ENCODE measurements at regions not wholly inside any gene's neighbourhood (a gene's known extent, or its start where the extent isn't known, plus 50 kb on each side); places are given as distances from the start of the nearest gene placed in this dataset.

- no peak for DNase-seq
Observed at GRCh38 chr11:127242676-127243075, 242.1 kb upstream of the KIRREL3 start.

DNA sequence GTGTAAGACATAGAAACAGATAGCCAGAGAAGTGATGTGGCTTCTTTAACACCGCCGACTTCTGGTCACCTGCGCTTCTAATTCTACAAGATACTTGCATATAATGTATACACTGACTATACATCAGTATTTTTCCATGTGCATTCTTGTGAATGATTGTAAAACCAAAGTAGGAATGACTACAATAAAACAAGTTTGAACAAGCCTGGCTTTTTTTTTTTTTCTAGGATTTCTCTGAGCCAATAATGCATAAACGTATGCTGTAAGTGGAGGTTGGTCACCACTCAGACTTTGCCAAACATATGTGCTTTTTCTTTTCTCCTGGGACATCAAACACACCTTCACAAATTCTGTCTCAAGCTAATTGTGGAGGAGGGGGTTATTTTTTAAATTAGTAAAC is 237.8 kb upstream of the KIRREL3 start:
- no peak for DNase-seq

GRCh38 chr11:127236776-127237175 is 236.2 kb upstream of the KIRREL3 start:
- no peak for DNase-seq

DNA sequence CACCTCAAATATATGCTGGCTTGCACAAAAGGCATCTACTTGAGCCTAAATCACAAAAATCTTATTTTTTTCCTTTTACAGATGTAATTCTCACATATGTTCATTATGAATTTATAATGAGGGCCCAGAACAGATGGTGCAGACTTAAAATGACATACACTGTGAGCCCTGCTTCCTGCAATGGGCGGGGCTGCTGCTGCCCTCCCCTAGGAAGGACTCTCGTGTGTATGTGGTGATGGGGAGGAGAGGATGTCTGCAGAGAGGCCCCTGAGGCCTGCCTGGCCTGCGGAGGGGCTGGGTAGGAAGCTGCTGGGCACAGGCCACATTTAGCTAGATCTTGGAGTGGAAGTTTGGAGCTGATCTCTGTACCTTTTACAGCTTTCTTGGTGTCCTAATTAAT is 233.4 kb upstream of the KIRREL3 start:
- no peak for DNase-seq

DNA sequence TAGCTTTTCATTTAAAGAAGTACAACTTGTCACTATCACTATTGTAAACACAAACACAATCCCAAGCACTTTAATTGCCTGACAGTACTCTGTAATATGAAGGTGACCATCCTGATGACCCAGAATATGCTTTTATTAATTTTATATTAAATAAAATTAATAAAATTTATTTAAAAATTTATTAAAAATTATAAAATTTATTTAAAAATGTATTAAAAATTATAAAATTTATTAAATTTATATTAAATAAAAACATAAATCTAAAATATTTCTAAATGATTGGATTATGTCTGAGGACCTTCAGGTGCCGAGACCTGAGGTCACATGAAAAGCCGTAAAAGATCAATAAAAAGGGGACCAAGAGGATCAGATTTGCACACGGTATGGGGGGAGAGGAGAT is 229.8 kb upstream of the KIRREL3 start:
- no peak for DNase-seq

DNA sequence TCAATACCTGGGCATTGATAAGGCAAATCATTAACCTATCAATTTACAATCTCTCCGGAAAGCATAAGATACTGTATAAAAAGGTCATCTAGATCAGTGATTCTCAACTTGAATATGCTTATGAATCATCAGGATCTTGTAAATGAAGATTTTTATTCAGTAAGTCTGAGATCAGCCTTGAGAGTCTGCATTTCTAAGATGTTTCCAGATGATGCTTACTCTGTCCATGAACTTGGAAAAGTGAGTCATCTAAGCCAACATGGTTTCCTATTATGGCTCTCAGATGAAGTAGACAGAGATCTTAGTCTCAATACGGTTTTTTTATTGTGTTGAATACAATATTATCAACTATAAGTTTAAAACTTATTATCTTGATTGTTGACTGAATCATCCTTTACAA is 226.4 kb upstream of the KIRREL3 start:
- no peak for DNase-seq

DNA sequence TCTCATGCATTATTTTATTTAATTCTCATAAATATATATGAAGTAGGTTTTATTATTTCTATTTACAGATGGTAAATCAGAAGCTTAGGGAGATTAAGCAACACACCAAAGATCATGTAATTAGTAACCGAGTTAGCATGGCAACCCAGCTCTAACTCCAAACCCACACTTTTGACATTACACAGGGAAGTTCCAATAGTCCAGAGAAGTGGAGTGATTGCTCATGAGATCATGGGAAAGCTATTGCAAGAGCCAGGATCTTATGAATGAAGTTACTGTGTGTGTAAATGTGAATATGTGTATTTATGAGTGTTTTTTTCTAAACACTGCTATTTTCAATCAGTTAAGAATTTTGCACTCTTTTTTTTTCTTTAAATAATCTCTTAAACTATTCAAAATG is 225.8 kb upstream of the KIRREL3 start:
- DNase-seq = no peak

GRCh38 chr11:127225619-127226018 is 225.0 kb upstream of the KIRREL3 start:
- DNase-seq = no peak

- no peak for DNase-seq
Observed at GRCh38 chr11:127224276-127224675, 223.7 kb upstream of the KIRREL3 start.

- no peak for DNase-seq
Observed at GRCh38 chr11:127223633-127224032, 223.1 kb upstream of the KIRREL3 start.

GRCh38 chr11:127223026-127223425 is 222.5 kb upstream of the KIRREL3 start:
- DNase-seq = no peak

DNA sequence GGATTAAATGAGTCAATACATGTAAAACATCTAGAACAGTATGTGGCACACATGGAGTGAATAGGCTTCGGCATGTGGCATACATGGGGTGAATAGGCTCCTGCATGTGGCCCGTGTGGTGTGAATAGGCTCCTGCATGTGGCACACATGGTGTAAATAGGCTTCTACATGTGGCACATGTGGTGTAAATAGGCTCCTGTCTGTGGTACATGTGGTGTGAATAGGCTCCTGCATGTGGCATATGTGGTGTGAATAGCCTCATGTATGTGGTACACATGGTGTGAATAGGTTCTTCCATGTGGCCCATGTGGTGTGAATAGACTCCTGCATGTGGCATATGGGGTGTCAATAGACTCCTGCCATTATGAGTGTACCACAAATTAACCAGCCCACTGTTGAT is 219.1 kb upstream of the KIRREL3 start:
- DNase-seq = no peak

GRCh38 chr11:127218275-127218608 is 217.7 kb upstream of the KIRREL3 start:
- no peak for DNase-seq

GRCh38 chr11:127217452-127218274 is 217.1 kb upstream of the KIRREL3 start:
- DNase-seq = no peak

DNA sequence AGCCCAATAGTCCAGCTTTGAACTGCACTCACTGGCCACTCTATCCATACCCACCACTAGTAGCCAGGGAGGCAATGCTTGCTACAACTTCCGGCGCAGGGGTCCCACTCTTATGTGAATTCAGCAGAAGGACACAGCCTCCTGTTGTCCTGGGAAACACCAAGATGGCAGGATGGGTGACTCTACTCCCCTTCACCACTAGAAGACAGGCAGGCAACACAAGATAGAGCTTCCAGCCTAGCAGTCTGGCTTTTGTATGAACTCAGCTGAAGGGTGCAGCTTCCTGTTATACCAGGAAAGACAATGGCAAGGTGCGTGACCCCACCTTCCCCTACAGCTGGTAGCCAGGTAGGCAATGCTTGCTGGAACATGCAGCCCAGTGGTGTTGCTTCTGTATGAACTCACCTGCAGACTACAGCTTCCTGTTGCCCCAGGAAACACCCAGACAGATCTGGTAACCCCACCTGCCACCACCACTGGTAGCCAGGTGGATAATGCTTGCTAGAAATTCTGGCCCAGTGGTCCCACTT is 205.2 kb upstream of the KIRREL3 start:
- DNase-seq = no peak

DNA sequence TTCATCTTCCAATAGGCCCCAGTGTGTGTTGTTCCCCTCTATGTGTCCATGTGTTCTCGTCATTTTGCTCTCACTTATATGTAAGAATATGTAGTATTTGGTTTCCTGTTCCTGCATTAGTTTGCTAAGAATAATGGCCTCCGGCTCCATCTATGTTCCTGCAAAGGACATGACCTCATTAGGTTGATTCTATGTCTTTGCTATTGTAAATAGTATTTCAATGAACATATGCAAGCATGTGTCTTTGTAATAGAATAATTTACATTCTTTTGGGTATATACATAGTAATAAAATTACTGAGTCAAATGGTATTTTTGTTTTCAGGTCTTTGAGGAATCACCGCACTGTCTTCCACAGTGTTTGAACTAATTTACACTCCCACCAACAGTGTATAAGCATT is 202.9 kb upstream of the KIRREL3 start:
- no peak for DNase-seq

- no peak for DNase-seq
Observed at GRCh38 chr11:127202105-127202504, 201.5 kb upstream of the KIRREL3 start.

GRCh38 chr11:127199306-127199801 is 198.8 kb upstream of the KIRREL3 start:
- no peak for DNase-seq

GRCh38 chr11:127195501-127196120 is 195.0 kb upstream of the KIRREL3 start:
- DNase-seq = no peak

DNA sequence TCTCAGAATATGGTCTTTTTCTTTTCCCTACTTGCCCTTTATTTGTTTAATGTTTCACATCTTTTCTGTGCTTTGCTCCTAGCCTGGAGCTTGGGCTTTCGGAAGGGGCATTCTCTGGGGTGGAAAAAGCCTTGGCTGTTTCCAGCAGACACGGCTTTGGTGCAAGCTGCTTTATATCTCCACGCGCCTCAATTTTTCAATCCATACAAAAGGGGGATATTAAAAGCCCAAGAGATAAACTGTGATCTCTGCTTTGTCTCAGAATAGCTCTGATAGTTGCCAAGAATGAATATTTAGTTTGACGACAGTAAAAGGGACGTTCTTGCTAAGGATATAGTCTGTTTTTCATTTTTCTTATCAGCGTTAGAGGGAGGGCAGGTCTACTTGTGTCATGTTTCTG is 194.0 kb upstream of the KIRREL3 start:
- no peak for DNase-seq

GRCh38 chr11:127193950-127194349 is 193.4 kb upstream of the KIRREL3 start:
- DNase-seq = no peak

DNA sequence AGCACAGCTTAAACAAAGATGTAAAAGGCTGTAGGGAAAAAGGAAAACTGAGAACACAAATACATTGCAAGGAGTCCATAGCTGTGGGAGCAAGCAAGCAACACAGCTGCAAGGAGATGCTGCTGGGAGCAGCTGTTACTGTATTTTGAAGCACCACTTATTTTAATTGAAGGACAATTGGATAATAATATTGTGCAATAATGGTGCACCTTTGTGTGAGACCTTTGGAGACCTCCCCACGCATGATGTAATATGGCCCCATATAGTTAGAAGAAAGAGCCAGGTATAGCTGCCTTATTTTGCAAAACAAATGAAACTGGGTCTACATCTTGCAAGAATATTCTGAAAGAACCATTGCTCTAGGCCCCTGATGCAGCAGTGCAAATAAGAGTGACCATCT is 191.1 kb upstream of the KIRREL3 start:
- no peak for DNase-seq

- DNase-seq = no peak
Observed at GRCh38 chr11:127191261-127191660, 190.7 kb upstream of the KIRREL3 start.

GRCh38 chr11:127182586-127183203 is 182.1 kb upstream of the KIRREL3 start:
- no peak for DNase-seq
